ENCODE measurements at regions not wholly inside any gene's neighbourhood (a gene's known extent, or its start where the extent isn't known, plus 50 kb on each side); places are given as distances from the start of the nearest gene placed in this dataset.

DNA sequence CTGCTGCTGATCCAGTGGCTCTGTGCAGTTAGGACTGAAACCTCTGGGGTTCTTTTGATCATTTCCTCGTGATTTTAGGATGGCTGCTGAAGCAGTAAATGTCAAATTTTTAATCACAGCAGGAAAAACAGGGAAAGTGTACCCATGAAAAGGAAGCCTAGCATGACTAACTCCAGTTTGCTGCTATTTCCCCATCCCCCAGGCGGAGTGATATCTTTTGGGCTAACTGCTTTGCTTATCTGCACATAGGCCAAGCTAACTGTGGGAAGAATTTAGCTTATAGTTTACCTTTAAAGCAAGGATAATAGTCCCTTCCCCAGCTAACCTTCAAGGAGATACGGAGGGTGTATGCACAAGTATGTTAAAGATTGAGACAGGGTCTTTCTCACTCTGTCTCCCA, 149.8 kb upstream of the TNR start:
- no peak overlapping the region for H2BK20ac ChIP-seq (ENCODE audit: low read depth, low read length, poor library complexity, severe bottlenecking)
- H3K56ac ChIP-seq (ENCODE audit: insufficient read length, low read depth, low read length), result no peak overlapping the region
- no peaks in the 10 kb centered on the region for H3K79me1 ChIP-seq (ENCODE audit: insufficient read depth, low read depth, low read length, poor library complexity, severe bottlenecking)
- Mint-ChIP-seq H3K4me1 (peaks cover 7 to 8% of the 10 kb centered on the region in 2 experiments), H3K36me3 (ENCODE audit: insufficient read depth in 1 of 3, low read depth in 3 of 3) (no peaks in the 10 kb centered on the region; a peak in 2 of 7 replicates), H3K4me3 (no peak overlapping the region), H3K27me3 (ENCODE audit: low read depth) (peaks cover 99% of the 10 kb centered on the region), H3K9me3 (no peaks in the 10 kb centered on the region), H3K27ac (no peak overlapping the region)
- no peak overlapping the region for H4K8ac ChIP-seq (replicated peaks; ENCODE audit: insufficient read length, low read depth, low read length)
- H3K4ac ChIP-seq (ENCODE audit: low read depth, low read length), result no peak overlapping the region
- no peak overlapping the region for H2BK15ac ChIP-seq (ENCODE audit: low read depth, low read length)
- no peaks in the 10 kb centered on the region for H4K20me1 ChIP-seq (ENCODE audit: control insufficient read depth, insufficient read depth, insufficient read length)
- no peak overlapping the region for H4K5ac ChIP-seq (ENCODE audit: insufficient read length, low read depth, low read length)
- H3K14ac ChIP-seq (ENCODE audit: insufficient read depth, low read length), result no peak overlapping the region
- no peak overlapping the region for H3K27ac ChIP-seq (ENCODE audit: insufficient read length, low read depth, low read length)
- no peak for DNase-seq
- peaks cover 40% of the 10 kb centered on the region; the same call in 1 of the 2 replicates for H3K27me3 ChIP-seq (ENCODE audit: insufficient read depth, low read length)
- H3K9me3 ChIP-seq (ENCODE audit: control insufficient read depth, low read depth, low read length), result no peaks in the 10 kb centered on the region
- no peak overlapping the region for H3K4me2 ChIP-seq (ENCODE audit: insufficient read depth, insufficient read length, low read length)
- no peak overlapping the region for H3K9ac ChIP-seq (ENCODE audit: extremely low read depth, insufficient read length, low read length)
- no peaks in the 10 kb centered on the region for H3K4me1 ChIP-seq (ENCODE audit: insufficient read depth, low read length)
- no peak overlapping the region for H3K23ac ChIP-seq (ENCODE audit: insufficient read length, low read depth, low read length)
- WGBS (ENCODE audit: extremely low coverage, insufficient read length, low lambda C conversion rate), result no CpG with 5 or more reads among the region's 3 CpGs
- H2BK120ac ChIP-seq (ENCODE audit: low read depth, low read length, poor library complexity, severe bottlenecking), result no peak overlapping the region
- H3K79me2 ChIP-seq (ENCODE audit: insufficient read depth, low read length), result no peaks in the 10 kb centered on the region
- no peaks in the 10 kb centered on the region for H3K23me2 ChIP-seq (ENCODE audit: insufficient read length, low read depth, low read length, poor library complexity, severe bottlenecking)
- H2BK12ac ChIP-seq (ENCODE audit: insufficient read length, low read depth, low read length), result no peak overlapping the region
- no peak for TF ChIP-seq CTCF (conservative IDR thresholded peaks at IDR 0.05)
- H2AK5ac ChIP-seq (ENCODE audit: insufficient read length, low read length), result no peak overlapping the region
- no peak overlapping the region for H2BK5ac ChIP-seq (ENCODE audit: insufficient read length, low read length)
- no peak overlapping the region for H2AFZ ChIP-seq (ENCODE audit: low read length)
- no peak overlapping the region for H3T11ph ChIP-seq (ENCODE audit: low read length)
- H3K18ac ChIP-seq (ENCODE audit: insufficient read length, low read depth, low read length), result no peak overlapping the region
- no peak overlapping the region for H4K91ac ChIP-seq (ENCODE audit: insufficient read length, low read depth, low read length)

All from H9 (cell line).